Astrocyte of the cerebellum (primary cell): ENCODE measurements at regions not wholly inside any gene's neighbourhood (a gene's known extent, or its start where the extent isn't known, plus 50 kb on each side); places are given as distances from the start of the nearest gene placed in this dataset.
A peak's percentile ranks its signal among the peaks of the same experiment; 100 is the strongest.

Source experiments
- DNase-seq: peaks from one replicate; pipeline ENCODE4 v3.0.0-alpha.2; 2011; ENCODE audit warnings: low read depth
- H3K4me3 ChIP-seq: 2 replicates; pipeline ENCODE4 v1.5.1; 2011; ENCODE audit warnings: mild to moderate bottlenecking, low read depth, low read length, moderate library complexity
- in situ Hi-C: cut with HindIII; loops from 2 replicates; pipeline ENCODE4 v1.10.0; 2017; ENCODE audit warnings: low sequenced_read_pairs
- TF ChIP-seq, protein P1 (sequence below): IDR thresholded peaks from 2 replicates; pipeline ENCODE4 v1.5.1; 2012; ENCODE audit warnings: low read length, low read depth, moderate library complexity, mild to moderate bottlenecking; ENCODE audit errors: missing control alignments

DNA sequence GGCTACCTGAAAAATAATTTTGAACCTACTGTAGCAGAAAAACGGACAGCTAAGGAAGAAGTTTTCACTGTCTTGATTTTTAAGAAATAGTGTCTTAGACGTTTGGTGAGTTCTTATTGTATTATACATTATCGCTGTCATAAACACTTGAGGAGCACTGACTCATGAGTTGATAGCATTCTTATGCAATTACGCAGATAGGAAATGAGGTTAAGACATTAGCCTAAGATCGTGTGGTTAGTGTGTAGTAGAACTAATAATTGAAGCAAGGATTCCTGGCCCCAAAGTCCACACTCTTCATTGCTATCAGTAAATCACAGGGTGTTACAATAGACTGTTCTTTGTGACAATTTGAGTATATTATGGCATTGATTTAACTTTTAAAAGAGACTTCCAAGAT is 238.1 kb downstream of the ARAP2 start:
- TF ChIP-seq, protein P1, sequence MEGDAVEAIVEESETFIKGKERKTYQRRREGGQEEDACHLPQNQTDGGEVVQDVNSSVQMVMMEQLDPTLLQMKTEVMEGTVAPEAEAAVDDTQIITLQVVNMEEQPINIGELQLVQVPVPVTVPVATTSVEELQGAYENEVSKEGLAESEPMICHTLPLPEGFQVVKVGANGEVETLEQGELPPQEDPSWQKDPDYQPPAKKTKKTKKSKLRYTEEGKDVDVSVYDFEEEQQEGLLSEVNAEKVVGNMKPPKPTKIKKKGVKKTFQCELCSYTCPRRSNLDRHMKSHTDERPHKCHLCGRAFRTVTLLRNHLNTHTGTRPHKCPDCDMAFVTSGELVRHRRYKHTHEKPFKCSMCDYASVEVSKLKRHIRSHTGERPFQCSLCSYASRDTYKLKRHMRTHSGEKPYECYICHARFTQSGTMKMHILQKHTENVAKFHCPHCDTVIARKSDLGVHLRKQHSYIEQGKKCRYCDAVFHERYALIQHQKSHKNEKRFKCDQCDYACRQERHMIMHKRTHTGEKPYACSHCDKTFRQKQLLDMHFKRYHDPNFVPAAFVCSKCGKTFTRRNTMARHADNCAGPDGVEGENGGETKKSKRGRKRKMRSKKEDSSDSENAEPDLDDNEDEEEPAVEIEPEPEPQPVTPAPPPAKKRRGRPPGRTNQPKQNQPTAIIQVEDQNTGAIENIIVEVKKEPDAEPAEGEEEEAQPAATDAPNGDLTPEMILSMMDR = no peak
- peak; percentile 5 for DNase-seq
- in situ Hi-C loops = no loop called here
- H3K4me3 ChIP-seq = no peak overlapping the region

DNA sequence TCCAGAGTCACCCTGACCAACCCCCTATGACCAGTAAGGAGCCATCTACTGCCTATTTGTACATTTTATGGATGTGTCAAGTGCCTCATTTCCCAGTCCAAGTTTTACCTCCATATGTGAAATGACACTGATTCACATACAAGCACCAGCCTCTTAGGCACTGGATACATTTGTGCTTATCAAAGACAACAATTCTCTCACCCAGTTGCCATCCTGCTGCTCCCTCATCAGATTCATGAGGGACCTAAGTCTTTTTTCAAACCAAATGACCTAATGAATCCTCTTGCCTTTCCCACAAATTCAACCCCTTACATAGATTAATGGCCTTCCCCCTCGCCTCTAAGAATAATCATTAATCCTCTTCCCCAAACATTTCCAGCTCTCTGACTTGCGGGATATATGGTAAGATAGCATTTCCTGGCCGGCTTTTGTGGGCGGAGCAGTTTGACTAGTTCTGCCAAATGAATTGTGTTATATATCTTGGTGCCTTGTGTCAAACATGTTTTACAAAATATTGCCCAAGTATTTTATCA is 233.9 kb downstream of the ARAP2 start:
- in situ Hi-C loops = no loop called here
- TF ChIP-seq, protein P1 = no peak
- no peak overlapping the region for H3K4me3 ChIP-seq
- no peak for DNase-seq

DNA sequence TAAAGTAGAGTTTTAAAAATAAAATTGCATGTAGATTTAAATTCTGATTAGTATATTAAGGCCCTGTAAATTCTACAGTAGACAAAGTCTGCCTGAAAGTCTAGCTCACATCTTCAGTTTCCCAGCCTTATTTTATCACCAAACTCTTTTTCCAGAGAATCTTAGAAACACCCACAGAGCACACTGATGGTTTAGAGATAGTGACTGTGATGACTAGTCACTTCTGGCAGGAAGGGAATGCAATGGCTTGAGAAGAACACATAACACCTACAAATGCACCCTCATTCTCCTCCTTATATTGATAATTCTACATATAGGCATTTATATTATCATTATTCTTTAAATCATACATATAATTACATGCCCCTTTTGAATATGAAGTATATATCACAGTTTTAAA is 232.9 kb downstream of the ARAP2 start:
- no peak for DNase-seq
- in situ Hi-C loops = no loop called here

DNA sequence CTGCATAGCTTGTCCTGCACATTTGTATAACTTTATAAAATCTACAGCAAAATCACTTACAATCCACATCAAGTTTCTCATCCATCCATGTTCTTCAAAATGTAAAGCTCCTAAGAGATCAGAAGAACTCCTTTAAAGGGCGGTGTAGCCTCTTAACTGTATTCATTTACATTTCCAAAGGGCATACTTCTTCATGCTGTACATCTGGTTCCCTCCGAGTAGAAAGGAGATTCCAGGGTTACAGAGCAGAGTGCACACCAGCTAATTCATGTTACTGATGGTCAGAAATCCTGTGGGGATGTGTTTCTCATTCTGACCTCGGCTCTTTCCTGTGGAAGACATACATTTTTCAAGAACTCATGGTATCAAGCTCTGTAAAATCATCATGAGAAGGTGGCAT is 231.8 kb downstream of the ARAP2 start:
- TF ChIP-seq, protein P1 = no peak
- no peak overlapping the region for H3K4me3 ChIP-seq
- in situ Hi-C loops = no loop called here
- DNase-seq = no peak

More for the DNA sequence above, 232.9 kb downstream of the ARAP2 start:
- no peak overlapping the region for H3K4me3 ChIP-seq
- TF ChIP-seq, protein P1 = no peak

DNA sequence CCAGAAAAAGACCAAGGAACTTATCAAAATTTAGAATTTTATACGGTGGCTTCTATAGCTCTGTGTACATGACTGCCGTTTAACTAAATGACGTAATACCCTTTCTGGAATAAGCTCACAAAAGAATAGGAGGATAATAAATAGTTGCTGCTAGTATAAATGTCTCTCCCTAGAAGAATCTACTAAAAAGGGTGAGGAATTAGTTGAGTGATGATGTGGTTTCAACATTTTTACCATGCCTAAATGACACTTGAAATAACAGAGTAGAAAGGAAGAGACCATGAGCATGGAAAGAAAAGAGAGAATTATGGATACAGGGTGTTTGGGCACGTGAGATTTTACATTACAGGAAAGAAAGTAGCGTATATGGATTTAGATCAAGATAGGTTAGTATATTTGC is 231.1 kb downstream of the ARAP2 start:
- H3K4me3 ChIP-seq = no peak overlapping the region
- in situ Hi-C loops = no loop called here
- no peak for DNase-seq
- TF ChIP-seq, protein P1 = no peak
